HG03175 (cell line): ENCODE measurements at regions not wholly inside any gene's neighbourhood (a gene's known extent, or its start where the extent isn't known, plus 50 kb on each side); places are given as distances from the start of the nearest gene placed in this dataset.
A peak's percentile ranks its signal among the peaks of the same experiment; 100 is the strongest.
"Not testable (repeated sequence)": the region's sequence is repeated elsewhere in the genome, so short reads cannot be mapped to it uniquely, and the experiment has no call there.

Experiments
- ATAC-seq: cut with Tn5 transposase; IDR thresholded peaks from one replicate; pipeline ENCODE4 v1.9.1; 2021; ENCODE audit warnings: mild to moderate bottlenecking, moderate library complexity; ENCODE audit not compliant: unreplicated experiment

DNA sequence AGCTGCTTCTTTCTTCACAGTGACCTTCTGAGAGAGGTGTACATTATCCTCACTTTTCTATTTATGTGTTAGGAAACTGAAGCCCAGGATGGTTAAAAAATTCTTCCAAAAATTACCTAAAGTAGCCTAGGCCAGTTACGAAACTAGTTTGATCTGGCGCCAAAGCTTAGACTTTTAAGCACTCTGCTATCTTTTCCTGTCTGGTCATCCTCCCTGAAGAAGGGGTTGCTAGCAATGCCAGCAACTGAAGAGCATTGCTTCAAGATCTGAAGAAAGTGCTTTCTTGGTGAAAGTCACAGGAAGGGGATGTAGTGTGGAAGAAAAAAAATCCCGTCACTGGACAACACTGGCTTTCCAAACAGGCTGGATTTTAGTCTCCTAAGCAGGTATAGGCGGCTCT lies 618.8 kb upstream of the GRM7 start:
- no peak for ATAC-seq

GRCh38 chr3:6248528-6248927 lies 612.4 kb upstream of the GRM7 start:
- ATAC-seq, result no peak

GRCh38 chr3:6249679-6250078 lies 611.2 kb upstream of the GRM7 start:
- ATAC-seq, result peak; percentile 30

- ATAC-seq, result peak; percentile 97
These were observed 610.7 kb upstream of the GRM7 start for GRCh38 chr3:6250167-6250566.

DNA sequence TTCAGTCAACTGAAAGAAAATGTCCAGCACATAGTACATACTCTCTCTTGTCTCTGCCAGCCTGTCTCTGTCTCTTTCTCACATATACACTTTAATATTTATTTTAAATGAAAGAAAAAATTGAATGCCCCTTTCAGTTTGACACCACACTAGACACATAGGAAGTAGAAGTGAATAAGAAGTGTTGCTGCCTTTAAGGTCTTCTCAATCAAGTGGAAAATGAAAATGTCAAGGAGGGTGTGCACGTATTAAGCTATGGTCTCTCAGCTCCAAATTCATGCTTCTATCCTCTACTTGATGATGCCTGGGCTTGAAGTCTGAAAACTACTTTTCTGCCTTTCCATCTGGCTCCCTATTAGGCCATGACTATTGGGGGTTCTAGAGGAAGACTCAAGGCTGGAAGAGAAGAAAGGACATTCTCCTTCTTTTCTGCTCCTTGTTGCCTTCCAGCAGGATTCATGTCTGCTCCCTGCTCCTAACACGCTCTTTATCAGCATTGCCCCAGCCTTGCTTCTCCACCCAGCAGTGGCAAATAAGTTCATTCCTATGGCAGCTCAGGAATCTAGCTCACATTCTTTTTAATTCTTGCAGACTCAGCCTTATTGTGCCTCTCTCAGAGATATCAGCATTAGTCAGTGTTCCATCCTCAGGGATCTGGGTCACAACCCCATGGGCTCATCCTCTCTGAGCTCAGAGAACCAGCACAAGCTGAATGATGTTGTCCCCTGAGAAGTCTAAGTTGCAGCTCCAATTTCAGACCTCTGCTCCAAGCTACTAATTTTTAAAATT lies 609.1 kb upstream of the GRM7 start:
- no peak for ATAC-seq

- no peak for ATAC-seq
These were observed 606.4 kb upstream of the GRM7 start for GRCh38 chr3:6254490-6254889.

DNA sequence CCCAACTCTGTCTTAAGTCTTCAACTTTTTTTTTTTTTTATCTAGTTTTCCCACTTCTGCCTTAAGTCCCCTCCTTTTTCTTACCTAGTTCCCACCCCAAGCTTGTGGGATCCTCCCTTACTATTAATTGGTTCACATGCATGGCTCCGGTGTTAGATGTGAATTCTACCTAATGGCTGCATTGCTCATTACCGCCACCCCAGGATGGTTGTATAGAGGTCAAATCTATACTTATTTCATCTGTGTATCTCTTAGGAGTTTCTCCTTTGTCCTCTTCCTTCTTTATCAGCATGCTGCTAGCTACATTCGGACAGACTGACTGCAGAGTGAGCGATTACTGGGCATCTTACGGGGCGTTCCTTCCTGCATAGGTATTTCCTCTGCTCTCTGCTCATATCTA lies 605.7 kb upstream of the GRM7 start:
- no peak for ATAC-seq

DNA sequence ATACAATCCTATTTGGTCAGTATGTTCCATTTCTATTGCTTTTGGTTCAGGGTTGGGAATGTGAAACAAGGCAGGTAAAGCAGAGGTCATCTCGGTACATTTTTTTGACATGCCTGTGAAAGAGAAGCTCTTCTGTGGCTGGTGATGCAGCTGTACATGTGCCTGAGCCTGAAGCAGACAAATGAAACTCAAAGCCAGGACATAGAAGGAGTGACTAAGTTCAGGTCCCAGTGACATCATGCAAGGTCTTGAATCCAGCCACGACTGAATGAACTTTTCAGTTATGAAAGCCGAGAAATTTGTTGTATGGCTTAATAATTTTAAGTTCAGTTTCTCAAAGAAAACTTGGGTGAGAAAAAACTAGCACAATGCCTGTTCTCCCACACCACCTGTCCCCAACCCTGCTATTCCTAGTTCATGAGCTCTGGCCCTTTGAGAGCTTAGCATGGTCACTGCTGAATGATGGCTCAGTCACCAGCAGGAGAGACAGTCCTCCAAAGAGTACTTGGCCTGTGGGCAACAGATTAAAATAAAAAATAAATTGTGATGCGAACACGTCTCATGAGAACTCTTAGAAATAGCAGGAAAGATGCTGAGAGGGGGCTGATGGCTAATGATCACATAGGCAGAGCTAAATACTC lies 600.2 kb upstream of the GRM7 start:
- no peak for ATAC-seq

- no peak for ATAC-seq
These were observed 598.9 kb upstream of the GRM7 start for GRCh38 chr3:6262010-6262409.

- ATAC-seq, result no peak
These were observed 596.9 kb upstream of the GRM7 start for GRCh38 chr3:6264036-6264435.

DNA sequence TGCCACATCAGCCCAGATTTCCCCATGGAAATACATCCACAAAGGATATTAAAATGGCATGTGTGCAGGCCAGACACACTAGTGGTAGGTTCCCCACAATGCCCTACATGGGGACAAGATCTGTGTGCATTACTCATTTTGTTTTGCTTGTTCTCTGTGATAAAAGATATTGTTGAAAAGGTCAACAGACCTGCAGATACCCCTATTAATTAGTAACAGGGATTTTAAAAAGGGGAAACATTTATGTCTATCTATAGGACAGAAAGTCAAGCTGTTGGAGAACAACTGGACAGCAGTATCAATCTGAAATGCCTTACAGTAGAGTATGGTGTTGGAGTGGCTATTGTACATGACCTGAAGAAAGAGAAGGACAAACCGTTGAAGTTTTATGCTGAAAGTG lies 596.0 kb upstream of the GRM7 start:
- no peak for ATAC-seq

DNA sequence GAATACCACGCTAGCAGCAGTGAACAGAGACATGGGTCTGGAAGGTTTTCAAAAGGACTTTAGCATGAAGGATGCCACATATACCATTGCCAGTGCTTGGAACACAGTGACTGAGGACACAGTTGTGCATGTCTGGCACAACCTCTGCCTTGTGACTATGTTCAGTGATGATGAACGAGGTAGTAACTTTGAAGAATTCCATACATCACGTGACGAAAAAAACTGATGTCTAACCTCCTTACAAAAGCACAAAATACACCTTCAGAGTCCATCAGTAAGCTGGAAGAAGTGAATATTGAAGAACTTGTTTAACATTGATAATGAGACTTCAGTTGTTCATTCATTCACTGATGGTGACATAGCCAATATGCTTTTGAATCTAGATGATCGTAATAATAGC lies 594.8 kb upstream of the GRM7 start:
- ATAC-seq, result no peak

GRCh38 chr3:6273878-6274277 lies 587.0 kb upstream of the GRM7 start:
- ATAC-seq, result no peak

DNA sequence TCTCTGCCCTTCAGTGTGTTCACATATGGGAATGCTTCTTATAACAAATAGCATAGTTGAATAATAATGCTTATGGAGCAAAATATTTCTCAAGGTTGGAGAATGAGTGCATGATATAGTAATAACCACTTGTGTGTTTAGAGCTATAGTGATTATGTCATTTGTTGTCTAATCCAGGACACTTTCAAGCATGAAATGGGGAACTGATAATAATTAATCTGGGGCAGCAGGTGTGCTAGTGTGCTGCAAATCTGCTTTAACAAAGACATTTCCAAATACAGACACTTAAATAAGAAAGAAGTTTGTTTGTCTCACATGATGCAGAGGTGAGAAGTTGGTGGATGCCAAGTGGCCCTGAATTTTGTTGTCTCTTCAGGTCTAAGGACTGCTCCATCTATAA lies 579.3 kb upstream of the GRM7 start:
- no peak for ATAC-seq

DNA sequence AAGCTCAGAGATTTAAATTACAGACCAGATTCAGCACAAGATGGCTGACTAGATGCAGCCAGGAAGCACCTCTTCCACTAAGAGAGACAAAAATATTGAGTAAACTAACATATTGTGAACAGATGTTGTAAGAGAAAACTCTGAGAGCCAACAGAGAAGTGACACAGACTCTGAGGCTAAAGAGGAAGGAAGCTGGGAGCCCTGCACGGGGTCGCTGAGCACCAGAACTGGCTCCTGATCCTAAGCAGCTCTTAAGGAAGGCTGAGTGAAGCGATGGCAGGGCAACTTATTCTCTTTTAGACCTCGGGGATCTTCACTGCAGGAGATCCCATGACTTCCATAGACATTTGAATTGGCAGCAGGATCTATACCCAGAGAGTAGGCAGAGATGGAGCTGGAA lies 578.0 kb upstream of the GRM7 start:
- no peak for ATAC-seq

DNA sequence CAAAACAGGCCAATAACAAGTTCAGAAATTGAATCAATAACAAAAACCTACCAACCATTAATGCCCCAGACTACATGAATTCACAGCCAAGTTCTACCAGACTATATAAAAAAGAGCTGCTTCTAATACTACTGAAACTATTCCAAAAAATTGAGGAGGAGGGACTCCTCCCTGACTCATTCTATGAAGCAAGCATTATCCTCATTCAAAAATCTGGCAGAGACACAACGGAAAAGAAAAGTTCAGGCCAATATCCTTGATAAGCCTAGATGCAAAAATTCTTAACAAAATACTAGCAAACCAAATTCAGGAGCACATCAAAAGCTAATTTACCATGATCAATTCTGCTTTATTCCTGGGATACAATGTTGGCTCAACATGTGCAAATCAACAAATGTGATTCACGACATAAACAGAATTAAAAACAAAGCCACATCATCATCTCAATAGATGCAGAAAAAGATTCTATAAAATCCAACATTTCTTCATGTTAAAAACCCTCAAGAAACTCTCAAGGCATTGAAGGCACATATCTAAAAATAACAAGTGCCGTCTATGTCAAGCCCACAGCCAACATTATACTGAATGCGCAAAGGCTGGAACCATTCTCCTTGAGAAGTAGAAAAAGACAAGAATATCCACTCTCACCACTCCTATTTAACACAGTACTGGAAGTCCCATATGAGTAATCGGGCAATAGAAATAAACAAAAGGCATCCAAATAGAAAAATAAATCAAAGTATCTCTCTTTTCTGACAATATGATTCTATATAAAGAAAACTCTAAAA lies 573.6 kb upstream of the GRM7 start:
- no peak for ATAC-seq

GRCh38 chr3:6301626-6302025 lies 559.3 kb upstream of the GRM7 start:
- no peak for ATAC-seq

DNA sequence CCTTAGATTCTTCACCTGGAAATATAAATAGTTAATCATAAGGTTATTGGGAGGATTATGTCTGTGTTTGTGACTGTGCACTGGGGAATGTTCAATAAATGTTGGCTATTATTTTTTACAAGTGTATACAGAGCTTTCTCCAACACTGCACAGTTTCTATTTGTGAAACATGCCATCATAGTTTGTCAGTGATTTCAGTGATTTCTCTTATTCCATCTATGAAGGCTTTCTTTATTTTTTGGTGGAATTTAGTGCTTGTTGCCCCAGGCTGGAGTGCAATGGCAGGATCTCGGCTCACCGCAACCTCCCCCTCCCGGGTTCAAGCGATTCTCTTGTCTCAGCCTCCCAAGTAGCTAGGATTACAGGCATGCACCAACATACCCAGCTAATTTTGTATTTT lies 545.0 kb upstream of the GRM7 start:
- ATAC-seq, result no peak

- ATAC-seq, result no peak
These were observed 538.9 kb upstream of the GRM7 start for GRCh38 chr3:6321999-6322398.

GRCh38 chr3:6326771-6327170 lies 534.1 kb upstream of the GRM7 start:
- no peak for ATAC-seq

- ATAC-seq, result not testable (repeated sequence)
These were observed 520.0 kb upstream of the GRM7 start for GRCh38 chr3:6340980-6341325.

GRCh38 chr3:6351752-6352151 lies 509.2 kb upstream of the GRM7 start:
- no peak for ATAC-seq
